Epidermal melanocyte (primary cell): ENCODE measurements at regions not wholly inside any gene's neighbourhood (a gene's known extent, or its start where the extent isn't known, plus 50 kb on each side); places are given as distances from the start of the nearest gene placed in this dataset.

Experiments
- DNase-seq: peaks from one replicate; pipeline ENCODE4 v3.0.0; 2011; ENCODE audit warnings: low spot score; ENCODE audit not compliant: insufficient read length

DNA sequence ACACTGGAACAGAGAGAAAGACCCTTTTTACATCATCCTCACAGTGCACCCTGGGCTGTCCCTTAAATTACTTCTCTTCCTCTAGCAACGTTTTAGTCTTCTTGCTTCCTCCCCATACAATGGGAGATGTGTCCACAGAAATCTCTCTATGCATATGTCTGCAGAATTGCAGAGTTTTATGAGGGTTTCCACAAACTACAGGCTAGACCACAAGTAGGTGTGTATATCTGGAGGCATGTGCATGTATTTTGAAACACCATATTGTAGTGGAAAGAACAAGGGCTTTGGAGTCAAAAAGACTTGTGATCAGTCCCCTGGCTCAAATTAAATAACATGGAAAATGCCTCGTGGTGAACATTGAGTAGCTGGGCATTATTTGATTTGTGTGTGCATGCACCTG lies 121.3 kb upstream of the IPO9 start:
- no peak for DNase-seq

DNA sequence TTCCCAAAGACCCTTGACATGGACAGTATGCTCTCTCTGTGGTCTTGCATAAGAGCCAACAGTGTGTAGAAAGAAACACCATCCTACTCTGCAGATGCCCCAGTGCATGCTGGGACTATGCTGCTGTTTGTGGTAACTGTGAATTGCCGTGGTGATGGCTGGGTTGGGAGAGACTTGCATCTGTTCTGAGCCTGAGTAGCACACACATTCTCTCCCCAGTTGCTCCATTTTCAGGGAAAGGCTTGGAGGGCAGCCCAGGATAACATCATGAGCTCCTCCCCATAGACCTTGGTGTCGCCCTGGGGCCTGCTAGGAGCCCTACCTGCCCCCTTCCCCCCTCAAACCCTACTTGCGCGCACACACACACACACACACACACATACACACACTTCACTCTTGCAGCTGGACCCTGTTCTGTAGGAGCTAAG lies 120.9 kb upstream of the IPO9 start:
- DNase-seq, result no peak

DNA sequence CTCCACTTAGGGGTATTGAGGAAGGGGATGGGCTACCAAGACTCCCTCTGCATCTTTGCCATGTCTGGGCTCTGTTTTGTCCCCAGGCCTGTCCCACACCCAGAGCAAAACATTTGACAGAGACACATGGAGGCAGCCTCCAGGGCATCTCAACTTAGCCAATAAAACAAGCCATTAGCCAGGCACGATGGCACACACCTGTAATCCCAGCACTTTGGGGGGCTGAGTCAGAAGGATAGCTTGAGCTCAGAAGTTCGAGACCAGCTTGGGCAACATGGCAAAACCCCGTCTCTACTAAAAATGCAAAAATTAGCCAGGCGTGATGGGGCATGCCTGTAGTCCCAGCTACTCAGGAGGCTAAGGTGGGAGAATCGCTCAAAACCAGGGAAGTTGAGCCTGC lies 120.3 kb upstream of the IPO9 start:
- DNase-seq, result no peak

DNA sequence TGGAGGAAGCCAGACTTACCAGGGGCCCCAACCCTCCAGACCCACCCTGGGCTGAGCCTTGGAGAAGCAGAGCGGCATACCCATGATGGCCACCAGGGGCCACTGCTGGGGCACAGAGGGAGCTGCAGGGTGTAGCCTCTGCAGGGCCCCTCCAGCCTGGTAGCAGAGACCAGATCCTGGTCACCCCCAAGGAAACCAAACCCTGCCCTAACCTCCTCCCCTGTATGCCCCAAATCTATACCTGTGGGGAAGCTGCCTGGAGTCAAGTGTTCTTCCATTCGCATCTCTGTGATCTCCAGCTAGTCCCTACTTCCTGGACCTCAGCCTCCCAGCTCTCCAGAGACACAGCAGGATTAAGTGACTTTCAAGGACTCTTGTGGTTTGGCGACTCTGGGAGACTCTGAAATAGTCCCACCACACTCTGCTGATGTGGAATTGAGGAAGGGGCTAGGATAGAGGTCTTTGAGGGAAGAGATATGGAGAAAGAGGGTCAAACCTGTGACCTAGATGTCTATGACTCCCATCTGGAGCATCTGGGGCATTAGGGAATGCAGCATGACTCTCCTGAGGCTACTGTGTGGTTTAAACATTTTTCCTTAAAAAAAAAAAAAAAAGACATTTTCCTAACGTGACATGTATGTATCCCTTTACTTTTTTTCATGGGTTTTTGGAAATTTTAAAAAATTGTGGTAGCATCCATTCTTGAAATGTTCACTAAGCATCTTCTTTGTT lies 119.2 kb upstream of the IPO9 start:
- no peak for DNase-seq

DNA sequence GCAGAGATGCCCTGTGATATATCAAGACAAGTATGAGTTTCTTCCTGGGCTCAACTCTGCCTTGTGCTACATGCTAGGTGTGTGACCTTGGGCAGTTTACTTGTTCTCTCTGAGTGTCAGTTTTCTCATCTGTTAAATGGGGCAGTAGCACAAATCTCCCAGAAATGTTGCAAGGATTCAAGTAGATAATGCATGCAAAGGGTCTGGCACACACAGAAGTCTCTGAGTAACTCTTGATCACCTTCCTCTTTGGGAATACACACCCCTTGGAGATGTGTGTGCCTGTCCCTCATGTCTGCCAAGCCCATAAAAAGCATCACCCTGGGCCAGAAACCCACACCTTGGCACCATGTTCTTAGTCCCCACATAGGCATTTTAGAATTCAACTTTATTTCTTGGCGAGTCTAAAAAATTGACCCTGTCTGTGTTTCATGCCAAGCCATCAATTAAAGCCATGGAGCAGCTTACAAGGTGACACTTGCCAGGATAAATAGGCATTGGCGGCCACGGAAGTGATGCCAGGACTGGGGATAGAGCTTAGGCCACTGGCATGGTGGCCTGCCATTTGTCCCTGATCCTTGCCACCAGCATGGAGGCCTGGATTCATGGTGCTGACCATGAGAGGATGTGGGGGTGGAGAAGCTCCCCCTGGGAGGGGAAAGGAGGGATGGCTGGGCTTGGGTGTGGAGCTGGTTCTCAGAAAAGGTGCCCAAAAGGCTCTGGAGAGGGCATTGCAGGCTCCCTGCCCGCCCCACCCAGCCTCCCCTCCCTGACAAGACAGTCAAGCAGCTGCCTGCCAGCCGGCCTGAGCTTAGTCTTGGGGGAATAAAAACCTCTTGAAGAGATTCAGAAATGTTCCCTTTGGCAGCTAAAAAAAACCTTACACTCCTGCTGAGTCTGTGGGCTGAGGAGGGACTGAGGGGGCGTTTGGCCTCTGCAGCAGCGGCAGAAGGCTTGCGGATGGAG lies 118.0 kb upstream of the IPO9 start:
- DNase-seq, result no peak

DNA sequence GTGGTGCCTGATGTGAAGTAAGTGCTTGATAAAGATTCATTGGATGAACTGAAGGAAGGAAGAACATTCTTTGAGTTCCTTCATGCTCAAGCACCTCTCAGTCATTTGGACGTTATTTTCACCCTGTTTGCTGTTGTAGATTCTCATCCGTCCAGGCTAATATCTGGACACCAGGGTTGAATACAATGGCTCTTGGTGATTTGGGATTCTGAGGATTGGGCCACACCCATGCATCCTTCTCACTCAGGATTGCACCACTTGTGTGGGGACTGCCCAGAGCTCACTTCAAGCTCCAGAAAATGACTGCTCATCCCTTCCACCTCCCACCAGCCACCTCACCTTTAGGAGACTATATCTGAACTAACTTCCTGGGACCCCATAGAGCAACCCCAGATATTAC lies 117.1 kb upstream of the IPO9 start:
- DNase-seq, result no peak

DNA sequence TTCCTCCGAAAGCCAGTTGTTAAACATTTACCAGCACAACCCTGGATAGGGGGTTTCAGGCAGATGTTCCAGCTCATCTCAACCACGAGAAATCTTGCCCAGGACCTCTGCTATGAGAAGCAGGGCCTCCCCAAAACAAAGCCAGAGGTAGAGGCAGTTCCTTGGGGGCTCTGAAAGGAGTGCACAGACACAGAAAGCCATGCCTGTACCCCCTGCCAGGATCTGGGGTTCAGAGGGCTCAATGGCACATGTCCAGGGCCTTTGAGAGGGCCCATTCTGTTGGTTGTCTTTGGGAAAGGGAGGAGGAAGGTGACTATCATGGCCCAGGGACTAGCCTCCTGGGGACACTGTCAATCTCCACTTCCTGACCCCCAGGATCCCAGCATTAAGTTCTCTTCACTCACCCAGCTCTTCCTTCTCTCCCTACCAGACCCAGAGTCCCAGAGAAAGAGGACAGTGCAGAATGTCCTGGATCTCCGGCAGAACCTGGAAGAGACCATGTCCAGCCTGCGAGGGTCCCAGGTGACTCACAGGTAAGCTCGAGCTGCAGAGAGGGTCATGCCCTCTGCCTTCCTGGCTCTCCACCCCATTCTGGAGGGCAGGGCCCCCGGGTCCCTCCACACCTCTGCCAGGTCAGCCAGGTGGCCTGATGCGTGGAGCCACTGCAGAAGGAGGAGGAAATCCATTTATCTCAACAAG lies 116.4 kb upstream of the IPO9 start:
- DNase-seq, result no peak

DNA sequence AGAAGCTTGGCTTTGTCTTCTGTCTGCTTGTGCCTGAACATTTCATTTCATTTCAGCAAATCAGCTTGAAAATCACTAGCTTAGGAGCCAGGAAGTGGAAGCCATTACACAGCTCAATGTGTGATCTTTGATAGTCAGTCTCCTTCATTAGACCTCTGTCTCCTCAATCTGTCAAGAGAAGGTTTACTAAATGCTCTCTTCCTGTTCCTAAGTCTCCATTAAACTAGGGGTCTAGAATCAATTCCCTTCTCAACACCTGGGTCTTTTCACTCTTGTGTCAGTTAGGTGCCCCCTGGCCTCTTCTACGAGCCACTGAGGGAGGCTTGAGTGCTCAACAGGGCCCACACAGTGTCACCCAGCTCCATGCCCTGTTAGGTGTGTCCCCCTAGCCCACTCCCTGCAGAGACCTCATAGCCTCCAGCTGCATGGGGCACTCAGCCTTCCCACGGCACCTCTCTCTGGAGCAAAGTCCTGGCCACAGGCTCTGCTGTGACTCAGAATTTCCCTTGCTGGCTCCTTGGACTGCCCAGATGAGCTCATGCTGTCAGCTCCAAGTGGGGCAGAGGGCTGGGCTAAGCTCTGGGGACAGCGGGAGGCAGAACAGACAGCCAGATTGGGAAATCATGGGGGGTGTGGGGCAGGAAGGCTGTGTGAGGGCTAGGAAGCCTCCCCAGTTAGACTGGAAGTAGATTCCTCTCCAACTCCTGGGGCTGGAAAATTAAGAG lies 115.7 kb upstream of the IPO9 start:
- peak; percentile 51 for DNase-seq

DNA sequence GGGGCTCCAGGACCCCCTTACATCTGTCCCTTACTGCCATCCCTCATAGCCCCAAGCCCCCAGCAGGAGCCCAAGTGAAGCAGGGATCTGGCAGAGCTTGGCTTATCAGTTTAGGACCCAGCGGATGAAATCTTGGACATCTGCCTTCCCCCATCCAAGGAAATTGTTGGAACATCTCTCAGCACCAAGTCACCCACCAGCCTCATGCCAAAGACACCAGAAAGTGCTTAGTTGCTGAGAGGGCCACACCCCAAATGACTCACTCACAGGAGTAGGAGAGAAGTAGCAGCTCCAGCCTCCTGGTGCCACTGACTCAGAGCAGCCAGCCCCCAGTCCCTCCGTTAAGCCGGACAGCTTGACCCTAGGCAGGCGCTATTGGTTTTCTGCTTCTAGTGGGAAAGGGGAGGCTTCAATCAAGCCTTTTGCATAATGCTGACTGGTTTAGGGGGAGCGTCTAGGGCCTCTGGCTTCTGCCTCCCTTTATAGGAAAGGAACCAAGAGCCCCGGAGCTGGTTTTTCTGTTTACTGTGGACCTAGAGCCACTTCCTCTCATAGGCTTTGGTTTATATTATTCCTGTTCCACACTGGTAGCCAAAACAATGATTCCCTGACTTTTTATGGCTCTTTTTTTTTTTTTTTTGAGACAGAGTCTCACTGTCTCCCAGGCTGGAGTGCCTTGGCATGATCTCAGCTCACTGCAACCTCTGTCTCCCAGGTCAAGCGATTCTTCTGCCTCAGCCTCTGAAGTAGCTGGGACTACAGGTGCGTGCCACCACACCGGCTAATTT lies 114.2 kb upstream of the IPO9 start:
- peak; percentile 47 for DNase-seq

DNA sequence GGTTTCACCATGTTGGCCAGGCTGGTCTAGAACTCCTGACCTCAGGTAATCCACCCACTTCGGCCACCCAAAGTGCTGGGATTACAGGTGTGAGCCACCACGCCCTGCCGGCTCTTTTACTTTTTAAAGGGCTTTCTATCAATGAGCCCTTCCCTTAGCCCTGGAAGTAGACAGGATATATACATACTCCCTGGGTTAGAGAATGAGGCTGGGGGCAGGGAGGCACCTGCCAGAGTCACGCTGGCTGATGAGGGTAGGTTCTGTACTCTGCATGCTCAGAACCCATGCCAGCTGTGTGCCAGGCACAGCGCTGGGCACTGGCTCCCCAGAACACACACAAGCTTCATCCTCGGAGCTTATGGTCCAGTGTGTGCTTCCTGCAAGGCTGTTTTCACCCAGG lies 113.6 kb upstream of the IPO9 start:
- DNase-seq, result no peak

DNA sequence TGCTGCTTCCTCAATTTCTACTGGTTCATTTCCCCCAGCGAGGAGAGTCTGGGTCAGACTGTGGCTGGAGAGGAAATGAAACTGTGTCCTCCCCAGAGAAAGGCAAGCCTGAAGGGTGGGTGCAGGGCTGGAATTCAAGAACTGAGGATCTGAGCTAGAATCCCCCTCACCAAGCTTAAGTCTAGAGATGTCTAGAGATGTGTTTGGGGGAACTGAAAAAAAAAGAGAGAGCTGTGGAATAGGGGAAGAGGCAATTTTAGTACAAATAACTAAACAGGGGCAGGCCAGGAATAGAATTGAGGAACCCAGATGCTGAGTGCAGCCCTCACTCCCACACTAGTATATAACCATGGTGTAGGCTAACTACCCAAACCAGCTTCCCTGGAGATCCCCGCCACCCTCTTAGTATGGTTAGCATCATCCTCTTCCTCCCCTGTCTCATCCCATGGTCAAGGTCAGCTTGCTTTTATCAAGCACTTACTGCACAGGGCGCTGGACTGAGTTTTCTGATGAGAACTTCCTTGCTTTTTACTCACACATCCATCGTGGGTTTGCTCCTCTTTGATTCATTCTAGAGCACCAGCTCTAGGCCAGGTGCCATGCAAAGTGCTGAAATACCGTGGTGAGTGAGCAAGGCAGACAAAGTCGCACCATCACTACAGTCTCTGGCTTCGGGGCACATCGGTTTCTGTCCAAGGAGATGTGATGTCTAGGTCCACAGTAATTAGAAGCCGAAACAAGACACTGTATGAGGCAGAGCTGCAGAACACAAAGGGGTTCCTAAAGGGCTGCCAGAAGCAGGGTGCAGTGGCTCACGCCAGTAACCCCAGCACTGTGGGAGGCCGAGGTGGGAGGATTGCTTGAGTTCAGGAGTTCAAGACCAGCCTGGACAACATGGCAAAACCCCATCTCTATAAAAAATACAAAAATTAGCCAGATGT lies 112.9 kb upstream of the IPO9 start:
- no peak for DNase-seq

DNA sequence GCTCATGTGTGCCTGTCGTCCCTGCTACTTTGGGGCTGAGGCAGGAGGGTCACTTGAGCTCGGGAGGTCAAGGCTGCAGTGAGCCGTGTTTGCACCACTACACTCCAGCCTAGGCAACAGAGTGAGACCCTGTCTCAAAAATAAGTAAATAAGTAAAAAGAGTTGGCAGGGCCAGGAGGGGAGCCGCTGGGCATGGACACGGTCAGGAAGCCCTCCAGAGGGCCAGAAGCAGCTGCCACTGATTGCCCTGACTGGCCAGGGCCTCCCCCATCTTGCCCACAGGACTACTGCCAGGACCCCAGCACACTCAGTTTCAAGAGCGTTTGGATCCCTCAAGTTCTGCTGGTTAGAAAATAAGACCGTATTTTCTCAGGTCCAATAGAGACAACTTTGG lies 112.2 kb upstream of the IPO9 start:
- no peak for DNase-seq

DNA sequence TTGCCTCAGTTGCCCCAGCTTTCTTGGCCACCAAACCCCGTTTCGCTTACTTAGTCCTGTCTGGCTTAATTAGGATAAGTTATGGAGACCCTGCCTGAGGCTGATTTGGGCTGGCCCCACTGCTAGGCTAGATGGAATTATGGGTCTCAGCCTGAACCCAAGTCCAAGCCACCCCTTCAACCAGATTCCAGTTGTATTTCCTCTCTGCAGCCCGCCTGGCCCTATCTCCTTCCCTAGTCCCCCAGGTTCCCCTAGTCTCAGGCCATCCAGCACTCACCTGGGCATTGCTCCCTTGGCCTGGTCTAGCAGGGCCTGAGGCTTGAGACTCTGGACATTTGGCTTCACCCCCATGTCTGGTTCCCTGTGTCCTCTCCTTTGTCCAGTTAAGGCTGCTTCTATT lies 111.7 kb upstream of the IPO9 start:
- DNase-seq, result no peak

DNA sequence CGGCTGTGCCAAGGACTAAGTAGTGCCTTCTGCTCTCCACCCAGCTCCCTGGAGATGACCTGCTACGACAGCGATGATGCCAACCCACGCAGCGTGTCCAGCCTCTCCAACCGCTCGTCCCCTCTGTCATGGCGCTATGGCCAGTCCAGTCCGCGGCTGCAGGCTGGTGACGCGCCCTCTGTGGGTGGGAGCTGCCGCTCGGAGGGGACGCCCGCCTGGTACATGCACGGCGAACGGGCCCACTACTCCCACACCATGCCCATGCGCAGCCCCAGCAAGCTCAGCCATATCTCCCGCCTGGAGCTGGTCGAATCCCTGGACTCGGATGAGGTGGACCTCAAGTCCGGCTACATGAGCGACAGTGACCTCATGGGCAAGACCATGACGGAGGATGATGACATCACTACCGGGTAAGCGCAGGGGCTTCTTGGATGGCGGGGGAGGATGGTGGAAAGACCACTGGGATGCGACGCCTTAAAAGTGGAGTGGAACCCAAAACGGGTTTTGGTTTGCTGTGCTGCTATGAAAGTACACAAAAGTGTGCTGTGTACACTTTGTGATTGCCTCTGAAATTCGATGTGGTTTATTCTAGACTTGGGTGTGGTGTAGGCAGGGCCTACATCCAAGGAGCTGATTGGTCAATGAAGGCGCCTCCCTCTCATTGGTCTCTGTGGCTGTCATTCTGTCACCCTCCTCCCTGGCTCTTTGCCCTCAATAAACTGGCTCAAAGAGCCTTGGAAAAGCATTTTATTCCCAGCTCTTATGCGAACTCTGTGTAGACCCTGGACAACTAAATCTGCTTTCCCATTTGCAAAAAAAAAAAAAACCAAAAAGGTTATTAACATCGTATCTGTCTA lies 110.4 kb upstream of the IPO9 start:
- no peak for DNase-seq

DNA sequence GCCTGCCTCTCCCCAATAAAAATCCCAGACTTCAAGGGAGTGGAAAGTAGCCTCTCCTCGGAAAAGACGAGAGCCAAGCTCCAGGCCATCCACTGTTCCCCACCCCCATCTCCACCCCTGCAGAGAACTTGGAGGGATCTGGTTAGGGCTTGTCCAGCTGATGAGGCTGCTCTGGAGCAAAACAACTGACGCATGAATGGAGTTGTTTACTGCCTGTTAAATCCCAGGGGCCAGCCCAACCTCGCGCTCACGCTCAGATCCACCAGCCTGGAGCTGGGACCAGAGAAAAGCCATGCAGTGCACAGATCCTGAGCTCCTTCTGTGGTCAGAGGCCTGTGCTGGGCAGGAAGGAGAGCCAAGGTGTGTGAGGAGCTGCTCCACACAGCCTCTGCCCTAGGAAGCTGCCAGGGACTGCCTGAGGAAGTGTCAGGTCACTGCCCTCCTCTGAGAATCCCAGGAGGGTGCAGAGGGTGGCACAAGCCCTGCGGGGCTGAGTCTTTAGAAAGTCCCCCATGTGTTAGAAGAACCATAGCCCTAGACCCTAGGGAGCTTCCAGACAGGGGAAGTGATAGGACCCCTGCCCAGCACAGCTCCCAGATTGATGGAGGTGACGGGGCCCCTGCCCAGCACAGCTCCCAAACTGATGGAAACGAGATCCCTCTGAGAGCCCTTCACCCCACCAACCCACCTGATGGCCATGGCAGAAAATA lies 109.0 kb upstream of the IPO9 start:
- DNase-seq, result peak; percentile 73

DNA sequence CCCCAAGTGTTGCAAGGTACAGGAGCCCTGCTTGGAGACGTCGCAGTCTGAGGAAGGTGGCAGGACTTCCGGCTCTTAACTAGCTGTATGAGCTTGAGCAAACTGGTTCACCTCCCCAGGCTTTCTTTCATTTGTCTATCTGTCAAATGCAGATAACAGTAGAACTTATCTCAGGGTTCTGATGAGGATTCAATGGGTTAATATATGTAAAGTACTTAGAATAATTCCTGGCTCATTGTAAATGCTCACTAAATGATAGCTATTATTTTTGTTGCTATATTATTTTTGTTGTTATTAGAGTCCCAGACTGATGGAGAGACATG lies 108.5 kb upstream of the IPO9 start:
- DNase-seq, result no peak

DNA sequence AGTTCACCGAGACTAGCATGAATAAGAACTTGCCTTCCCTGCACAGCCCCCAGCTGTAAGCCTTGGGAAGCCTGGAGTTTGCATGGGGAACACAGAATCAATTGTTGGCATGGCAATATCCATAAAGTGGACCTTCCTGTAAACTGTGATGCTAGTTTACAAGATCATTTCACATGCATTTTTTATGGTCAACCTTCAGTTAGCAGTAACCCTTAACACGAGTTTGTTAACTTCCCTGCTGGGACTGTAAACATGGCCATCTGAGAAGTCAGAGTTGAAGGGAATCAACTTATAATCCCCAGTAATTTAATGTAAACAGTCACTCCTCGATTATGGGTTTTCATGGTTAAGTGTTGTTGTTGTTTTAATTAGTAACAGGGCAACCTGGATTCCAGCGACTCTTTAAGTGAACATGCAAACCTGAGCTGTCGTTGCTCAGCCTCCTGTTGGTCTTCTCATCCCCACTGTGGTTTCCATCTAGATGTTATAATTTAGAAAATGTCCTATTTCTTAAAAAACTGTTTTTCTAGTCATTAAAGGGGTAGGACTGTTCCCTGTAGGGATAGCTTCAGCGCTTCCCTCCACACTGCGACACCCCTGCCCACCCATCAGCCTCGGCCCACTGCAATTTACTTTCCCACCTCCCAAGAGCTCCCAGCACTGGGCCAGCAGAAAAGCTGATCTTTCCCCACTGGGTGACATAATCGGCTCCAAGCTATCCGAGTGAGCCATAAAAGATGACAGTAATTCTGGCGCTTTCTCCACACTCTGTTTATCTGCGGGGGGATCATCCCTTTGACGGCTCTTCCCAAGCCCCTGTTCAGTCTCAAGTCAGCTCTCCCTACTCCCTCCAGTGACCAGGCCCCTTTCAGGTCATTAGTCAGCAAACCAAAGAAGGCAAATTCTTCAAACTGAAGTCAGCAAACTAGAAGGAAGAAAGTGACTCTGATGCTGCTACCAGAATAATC lies 107.6 kb upstream of the IPO9 start:
- DNase-seq, result peak; percentile 49
